ENCODE measurements at regions not wholly inside any gene's neighbourhood (a gene's known extent, or its start where the extent isn't known, plus 50 kb on each side); places are given as distances from the start of the nearest gene placed in this dataset.

DNA sequence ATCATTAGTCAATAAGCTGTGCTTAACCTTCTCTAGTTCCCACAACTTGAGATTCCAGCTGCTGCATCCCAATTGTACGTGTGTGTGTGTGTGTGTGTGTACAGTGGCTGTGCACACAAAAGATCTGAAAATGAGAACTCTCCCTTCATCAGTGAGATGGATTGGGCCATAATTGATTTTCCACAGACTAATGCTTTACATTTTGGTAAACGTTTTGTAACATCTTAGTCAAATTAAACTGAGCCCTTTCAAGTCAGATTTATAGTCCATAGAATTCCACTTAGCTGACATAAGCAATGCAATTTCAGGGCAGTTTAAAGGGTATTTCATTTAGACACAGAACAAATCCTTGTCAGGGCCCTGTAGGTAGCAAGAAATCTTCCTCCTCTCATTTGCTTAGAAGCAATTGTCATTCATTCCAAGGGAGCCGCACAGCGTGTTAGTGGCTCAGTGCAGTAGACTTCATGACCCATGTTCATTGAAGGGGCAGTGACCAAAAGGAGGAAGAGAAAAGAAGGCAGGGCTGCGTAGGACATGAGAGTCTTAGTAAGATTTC lies 1123.5 kb upstream of the AUTS2 start:
- intact Hi-C loops (cut with DNase I), result no loop called here
- no peaks in the 10 kb centered on the region for H3K36me3 ChIP-seq
- TF ChIP-seq, protein P1, sequence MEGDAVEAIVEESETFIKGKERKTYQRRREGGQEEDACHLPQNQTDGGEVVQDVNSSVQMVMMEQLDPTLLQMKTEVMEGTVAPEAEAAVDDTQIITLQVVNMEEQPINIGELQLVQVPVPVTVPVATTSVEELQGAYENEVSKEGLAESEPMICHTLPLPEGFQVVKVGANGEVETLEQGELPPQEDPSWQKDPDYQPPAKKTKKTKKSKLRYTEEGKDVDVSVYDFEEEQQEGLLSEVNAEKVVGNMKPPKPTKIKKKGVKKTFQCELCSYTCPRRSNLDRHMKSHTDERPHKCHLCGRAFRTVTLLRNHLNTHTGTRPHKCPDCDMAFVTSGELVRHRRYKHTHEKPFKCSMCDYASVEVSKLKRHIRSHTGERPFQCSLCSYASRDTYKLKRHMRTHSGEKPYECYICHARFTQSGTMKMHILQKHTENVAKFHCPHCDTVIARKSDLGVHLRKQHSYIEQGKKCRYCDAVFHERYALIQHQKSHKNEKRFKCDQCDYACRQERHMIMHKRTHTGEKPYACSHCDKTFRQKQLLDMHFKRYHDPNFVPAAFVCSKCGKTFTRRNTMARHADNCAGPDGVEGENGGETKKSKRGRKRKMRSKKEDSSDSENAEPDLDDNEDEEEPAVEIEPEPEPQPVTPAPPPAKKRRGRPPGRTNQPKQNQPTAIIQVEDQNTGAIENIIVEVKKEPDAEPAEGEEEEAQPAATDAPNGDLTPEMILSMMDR (IDR thresholded peaks at IDR 0.05), result no peak

DNA sequence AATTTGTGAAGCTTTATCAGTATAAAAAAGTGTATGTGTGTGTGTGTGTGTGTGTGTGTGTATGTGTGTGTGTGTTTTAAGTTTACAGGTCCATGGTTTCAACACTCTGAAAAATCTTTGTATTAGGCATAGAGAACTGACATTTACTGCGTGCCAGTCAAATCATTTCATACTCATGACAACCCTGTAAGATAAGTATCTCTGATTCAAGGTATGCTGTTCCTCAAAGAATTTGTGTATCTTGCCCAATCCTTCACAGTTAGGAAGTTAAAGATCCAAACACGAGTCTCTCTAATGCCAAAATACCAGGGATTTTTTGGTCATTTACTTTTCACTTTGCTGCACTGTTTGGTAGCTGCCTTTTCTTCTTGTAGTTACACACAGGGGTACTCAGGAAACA lies 1121.3 kb upstream of the AUTS2 start:
- H3K4me1 ChIP-seq, result no peaks in the 10 kb centered on the region
- DNase-seq (ENCODE audit: low spot score in 2 of 2), result no peak
- no peak overlapping the region for H3K27ac ChIP-seq
- no peaks in the 10 kb centered on the region for H3K36me3 ChIP-seq
- TF ChIP-seq, protein P1 (IDR thresholded peaks at IDR 0.05), result no peak
- no peak overlapping the region for H3K4me3 ChIP-seq
- no peaks in the 10 kb centered on the region for H3K27me3 ChIP-seq
- no peaks in the 10 kb centered on the region for H3K9me3 ChIP-seq
- intact Hi-C loops (cut with DNase I), result no loop called here

More for the DNA sequence above, 1123.5 kb upstream of the AUTS2 start:
- Histone ChIP-seq H3K27me3 (no peaks in the 10 kb centered on the region), H3K4me1 (no peaks in the 10 kb centered on the region), H3K9me3 (no peaks in the 10 kb centered on the region), H3K27ac (no peak overlapping the region), H3K4me3 (no peak overlapping the region)
- DNase-seq (ENCODE audit: low spot score in 2 of 2), result no peak

DNA sequence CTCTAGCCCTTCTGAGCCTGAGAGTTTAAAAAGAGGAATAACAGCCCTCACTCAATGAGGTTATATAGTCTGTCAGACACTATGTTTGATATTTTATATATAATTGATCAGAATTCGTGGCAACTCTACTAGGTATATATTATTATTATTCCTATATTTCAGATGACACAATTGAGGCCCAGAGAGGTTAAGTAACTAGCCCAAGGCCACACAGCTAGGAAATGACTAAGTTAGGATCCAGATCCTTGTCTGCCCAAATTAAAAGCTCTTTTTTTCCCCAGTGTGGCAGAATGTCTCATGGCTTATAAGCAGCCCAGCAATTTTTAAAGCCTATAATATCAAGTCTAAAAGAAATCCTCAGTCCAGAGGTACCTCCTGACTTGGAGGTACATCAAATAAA lies 1119.9 kb upstream of the AUTS2 start:
- intact Hi-C loops (cut with DNase I), result no loop called here
- Histone ChIP-seq H3K27ac (no peak overlapping the region), H3K4me3 (no peak overlapping the region), H3K4me1 (no peaks in the 10 kb centered on the region), H3K9me3 (no peaks in the 10 kb centered on the region), H3K27me3 (no peaks in the 10 kb centered on the region), H3K36me3 (no peaks in the 10 kb centered on the region)
- TF ChIP-seq, protein P1 (IDR thresholded peaks at IDR 0.05), result no peak
- DNase-seq (ENCODE audit: low spot score in 2 of 2), result no peak

DNA sequence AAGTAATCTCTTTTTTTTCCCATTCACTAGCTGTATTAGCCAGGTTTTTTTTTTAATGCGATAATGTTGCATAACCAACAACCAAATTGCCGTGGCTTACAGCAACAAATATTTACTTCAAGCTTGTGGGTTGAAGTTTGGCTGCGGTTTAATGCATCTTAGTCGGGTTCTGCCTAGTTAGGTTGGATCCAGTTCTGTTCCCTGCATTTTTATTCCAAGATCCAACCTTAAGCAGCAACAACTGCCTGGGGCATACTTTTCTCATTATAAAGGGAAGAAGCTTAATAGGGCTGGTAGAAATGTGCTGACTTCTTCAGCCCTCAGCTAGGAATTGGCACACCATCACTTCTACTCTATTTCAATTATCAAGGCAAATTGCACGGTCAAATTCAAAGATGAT lies 1115.5 kb upstream of the AUTS2 start:
- H3K27ac ChIP-seq, result no peak overlapping the region
- H3K4me1 ChIP-seq, result no peaks in the 10 kb centered on the region
- intact Hi-C loops (cut with DNase I), result no loop called here
- no peaks in the 10 kb centered on the region for H3K36me3 ChIP-seq
- no peak overlapping the region for H3K4me3 ChIP-seq
- no peaks in the 10 kb centered on the region for H3K9me3 ChIP-seq
- TF ChIP-seq, protein P1 (IDR thresholded peaks at IDR 0.05), result no peak
- no peaks in the 10 kb centered on the region for H3K27me3 ChIP-seq
- no peak for DNase-seq (ENCODE audit: low spot score in 2 of 2)

DNA sequence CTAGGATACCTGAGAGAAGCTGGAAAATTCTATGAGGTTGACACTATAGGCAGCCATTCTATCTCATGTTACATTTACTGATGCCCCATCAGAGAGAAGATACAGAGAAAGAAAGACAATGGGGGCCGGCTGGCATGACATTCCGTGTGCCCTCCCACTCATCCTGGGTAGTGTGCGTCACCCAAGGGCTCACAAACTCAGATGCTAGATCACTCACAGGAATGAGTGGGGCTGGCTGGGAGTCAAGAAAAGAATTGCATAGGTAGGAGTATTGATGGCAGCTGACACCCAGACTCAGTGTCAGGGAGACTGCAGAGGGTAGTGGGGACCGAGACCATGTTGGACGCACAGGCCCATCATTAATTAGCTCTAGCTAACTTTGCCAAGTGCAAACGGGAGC lies 1113.5 kb upstream of the AUTS2 start:
- Histone ChIP-seq H3K4me3 (no peak overlapping the region), H3K36me3 (no peaks in the 10 kb centered on the region), H3K27me3 (no peaks in the 10 kb centered on the region), H3K27ac (no peak overlapping the region), H3K9me3 (no peaks in the 10 kb centered on the region), H3K4me1 (no peaks in the 10 kb centered on the region)
- DNase-seq (ENCODE audit: low spot score in 2 of 2), result no peak
- intact Hi-C loops (cut with DNase I), result no loop called here
- TF ChIP-seq, protein P1 (IDR thresholded peaks at IDR 0.05), result no peak
